PC-9 (cell line): ENCODE measurements at regions not wholly inside any gene's neighbourhood (a gene's known extent, or its start where the extent isn't known, plus 50 kb on each side); places are given as distances from the start of the nearest gene placed in this dataset.

Experiments used
- CTCF ChIP-seq: fragments of 200-600 bp; sonication (generic); conservative IDR thresholded peaks from 2 replicates; pipeline ENCODE4 v1.6.1; 2017; ENCODE audit warnings: mixed run types, antibody characterized with exemption, mild to moderate bottlenecking, moderate library complexity
- EZH2 ChIP-seq: fragments of 200-600 bp; sonication (generic); IDR thresholded peaks from 2 replicates; pipeline ENCODE4 v1.8.0; 2017; ENCODE audit warnings: antibody characterized with exemption, low read depth

- TF ChIP-seq EZH2, result no peak
- TF ChIP-seq CTCF, result no peak
These were observed 202.8 kb downstream of the ADAMTS15 start for GRCh38 chr11:130651066-130651855.
